HEK293 (cell line): ENCODE measurements at regions not wholly inside any gene's neighbourhood (a gene's known extent, or its start where the extent isn't known, plus 50 kb on each side); places are given as distances from the start of the nearest gene placed in this dataset.

Experiments used
- CTCF ChIA-PET: fragments of 350-600 bp; formaldehyde crosslinking; extraction: SDS; loops from one replicate; lab custom pipeline; 2021; ENCODE audit warnings: antibody characterized with exemption; lab: Yijun Ruan, JAX
- POLR2A ChIA-PET: fragments of 300-600 bp; formaldehyde crosslinking; extraction: SDS; loops from one replicate; lab custom pipeline; 2020; ENCODE audit warnings: antibody characterized with exemption, inconsistent platforms; lab: Yijun Ruan, JAX
- H3K27ac ChIP-seq: fragments of 200-500 bp; sonication (Bioruptor generic); 2 replicates; pipeline ENCODE4 v1.5.1; 2014; ENCODE audit warnings: low read depth, low read length, control low read depth, inconsistent platforms; ENCODE audit errors: extremely low read depth
- H3K36me3 ChIP-seq, 2 experiments: fragments of 200-500 bp in 1 of 2; sonication (Bioruptor generic) in 1 of 2; 1 replicate in 1 of 2; 2 replicates in 1 of 2; pipeline ENCODE4 v1.5.1; 2014 to 2017; ENCODE audit warnings: inconsistent platforms in 2 of 2, low read length in 2 of 2; ENCODE audit not compliant: control insufficient read depth in 2 of 2, insufficient read depth in 1 of 2
- H3K4me1 ChIP-seq: fragments of 200-500 bp; sonication (Bioruptor generic); 2 replicates; pipeline ENCODE4 v1.5.1; 2014; ENCODE audit warnings: mild to moderate bottlenecking, low read length, inconsistent platforms; ENCODE audit not compliant: control insufficient read depth, insufficient read depth
- H3K4me3 ChIP-seq: 2 replicates; pipeline ENCODE4 v1.5.1; 2011; ENCODE audit warnings: low read depth, mild to moderate bottlenecking, control low read depth, low read length, moderate library complexity
- H3K9me3 ChIP-seq: fragments of 200-500 bp; sonication (Bioruptor generic); 2 replicates; pipeline ENCODE4 v1.5.1; 2014; ENCODE audit warnings: low read depth, low read length, inconsistent platforms; ENCODE audit not compliant: control insufficient read depth, insufficient read depth
- EGR2 ChIP-seq: fragments of 450-650 bp; formaldehyde crosslinking; IDR thresholded peaks from 2 replicates; pipeline ENCODE4 v1.5.1; 2016; ENCODE audit warnings: low read depth, missing biosample characterization, missing genetic modification characterization
- GFI1B ChIP-seq: fragments of 450-650 bp; formaldehyde crosslinking; IDR thresholded peaks from 2 replicates; pipeline ENCODE4 v1.5.1; 2016; ENCODE audit warnings: missing biosample characterization, missing genetic modification characterization
- ZNF600 ChIP-seq: fragments of 450-650 bp; formaldehyde crosslinking; IDR thresholded peaks from 2 replicates; pipeline ENCODE4 v1.5.1; 2016; ENCODE audit warnings: missing biosample characterization, missing genetic modification characterization
- TF ChIP-seq, protein P1 (sequence below): fragments of 450-650 bp; formaldehyde crosslinking; IDR thresholded peaks from 2 replicates; pipeline ENCODE4 v1.5.1; 2016; ENCODE audit warnings: missing biosample characterization, missing genetic modification characterization
- TF ChIP-seq, protein P2 (sequence below): fragments of 450-650 bp; formaldehyde crosslinking; IDR thresholded peaks from 2 replicates; pipeline ENCODE4 v1.5.1; 2016; ENCODE audit warnings: missing biosample characterization, missing genetic modification characterization
- TF ChIP-seq, protein P3 (sequence below): fragments of 450-650 bp; formaldehyde crosslinking; IDR thresholded peaks from 2 replicates; pipeline ENCODE4; 2016; ENCODE audit warnings: missing biosample characterization, missing genetic modification characterization

DNA sequence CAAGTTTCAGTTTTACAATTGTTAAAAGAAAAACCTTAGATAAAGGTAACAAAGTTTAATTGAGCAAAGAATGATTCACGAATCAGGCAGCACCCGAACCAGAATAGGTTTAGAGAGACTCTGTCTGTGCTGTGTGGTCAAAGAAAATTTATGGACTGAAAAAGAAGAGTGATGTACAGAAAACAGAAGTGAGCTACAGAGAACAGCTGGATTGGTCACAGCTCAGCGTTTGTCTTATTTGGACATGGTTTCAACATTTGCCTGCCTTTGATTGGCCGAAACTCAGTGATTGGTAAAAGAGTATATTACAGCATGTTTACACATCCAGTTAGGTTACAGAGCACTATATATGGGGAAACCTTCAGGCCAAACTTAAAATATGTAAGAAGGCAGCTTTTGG, 703.2 kb upstream of the STXBP6 start (continued):
- TF ChIP-seq, protein P1, sequence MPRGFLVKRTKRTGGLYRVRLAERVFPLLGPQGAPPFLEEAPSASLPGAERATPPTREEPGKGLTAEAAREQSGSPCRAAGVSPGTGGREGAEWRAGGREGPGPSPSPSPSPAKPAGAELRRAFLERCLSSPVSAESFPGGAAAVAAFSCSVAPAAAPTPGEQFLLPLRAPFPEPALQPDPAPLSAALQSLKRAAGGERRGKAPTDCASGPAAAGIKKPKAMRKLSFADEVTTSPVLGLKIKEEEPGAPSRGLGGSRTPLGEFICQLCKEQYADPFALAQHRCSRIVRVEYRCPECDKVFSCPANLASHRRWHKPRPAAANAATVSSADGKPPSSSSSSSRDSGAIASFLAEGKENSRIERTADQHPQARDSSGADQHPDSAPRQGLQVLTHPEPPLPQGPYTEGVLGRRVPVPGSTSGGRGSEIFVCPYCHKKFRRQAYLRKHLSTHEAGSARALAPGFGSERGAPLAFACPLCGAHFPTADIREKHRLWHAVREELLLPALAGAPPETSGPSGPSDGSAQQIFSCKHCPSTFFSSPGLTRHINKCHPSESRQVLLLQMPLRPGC (tag by site-specific recombination): no peak

DNA sequence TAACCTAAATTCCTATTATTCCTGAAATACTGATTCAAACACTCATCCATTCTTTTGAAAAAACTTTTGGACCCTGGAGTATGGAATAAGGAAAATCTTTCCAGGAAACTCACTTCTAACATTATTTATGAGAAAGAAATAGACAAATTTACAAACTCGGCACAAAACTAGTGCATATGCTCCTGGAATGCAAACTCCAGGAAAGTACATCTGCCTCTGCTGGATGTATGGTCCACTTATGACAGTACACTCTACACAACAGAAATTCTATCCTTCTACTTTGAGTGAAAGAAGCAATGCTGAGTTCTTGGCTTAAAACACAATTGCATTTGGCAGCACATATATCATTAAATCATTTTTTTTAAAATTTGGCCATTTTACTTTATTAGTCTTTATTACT, 700.5 kb upstream of the STXBP6 start:
- no peaks in the 10 kb centered on the region for H3K36me3 ChIP-seq
- TF ChIP-seq, protein P2, sequence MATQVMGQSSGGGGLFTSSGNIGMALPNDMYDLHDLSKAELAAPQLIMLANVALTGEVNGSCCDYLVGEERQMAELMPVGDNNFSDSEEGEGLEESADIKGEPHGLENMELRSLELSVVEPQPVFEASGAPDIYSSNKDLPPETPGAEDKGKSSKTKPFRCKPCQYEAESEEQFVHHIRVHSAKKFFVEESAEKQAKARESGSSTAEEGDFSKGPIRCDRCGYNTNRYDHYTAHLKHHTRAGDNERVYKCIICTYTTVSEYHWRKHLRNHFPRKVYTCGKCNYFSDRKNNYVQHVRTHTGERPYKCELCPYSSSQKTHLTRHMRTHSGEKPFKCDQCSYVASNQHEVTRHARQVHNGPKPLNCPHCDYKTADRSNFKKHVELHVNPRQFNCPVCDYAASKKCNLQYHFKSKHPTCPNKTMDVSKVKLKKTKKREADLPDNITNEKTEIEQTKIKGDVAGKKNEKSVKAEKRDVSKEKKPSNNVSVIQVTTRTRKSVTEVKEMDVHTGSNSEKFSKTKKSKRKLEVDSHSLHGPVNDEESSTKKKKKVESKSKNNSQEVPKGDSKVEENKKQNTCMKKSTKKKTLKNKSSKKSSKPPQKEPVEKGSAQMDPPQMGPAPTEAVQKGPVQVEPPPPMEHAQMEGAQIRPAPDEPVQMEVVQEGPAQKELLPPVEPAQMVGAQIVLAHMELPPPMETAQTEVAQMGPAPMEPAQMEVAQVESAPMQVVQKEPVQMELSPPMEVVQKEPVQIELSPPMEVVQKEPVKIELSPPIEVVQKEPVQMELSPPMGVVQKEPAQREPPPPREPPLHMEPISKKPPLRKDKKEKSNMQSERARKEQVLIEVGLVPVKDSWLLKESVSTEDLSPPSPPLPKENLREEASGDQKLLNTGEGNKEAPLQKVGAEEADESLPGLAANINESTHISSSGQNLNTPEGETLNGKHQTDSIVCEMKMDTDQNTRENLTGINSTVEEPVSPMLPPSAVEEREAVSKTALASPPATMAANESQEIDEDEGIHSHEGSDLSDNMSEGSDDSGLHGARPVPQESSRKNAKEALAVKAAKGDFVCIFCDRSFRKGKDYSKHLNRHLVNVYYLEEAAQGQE (tag by site-specific recombination): no peak
- no peak for TF ChIP-seq EGR2
- TF ChIP-seq, protein P3, sequence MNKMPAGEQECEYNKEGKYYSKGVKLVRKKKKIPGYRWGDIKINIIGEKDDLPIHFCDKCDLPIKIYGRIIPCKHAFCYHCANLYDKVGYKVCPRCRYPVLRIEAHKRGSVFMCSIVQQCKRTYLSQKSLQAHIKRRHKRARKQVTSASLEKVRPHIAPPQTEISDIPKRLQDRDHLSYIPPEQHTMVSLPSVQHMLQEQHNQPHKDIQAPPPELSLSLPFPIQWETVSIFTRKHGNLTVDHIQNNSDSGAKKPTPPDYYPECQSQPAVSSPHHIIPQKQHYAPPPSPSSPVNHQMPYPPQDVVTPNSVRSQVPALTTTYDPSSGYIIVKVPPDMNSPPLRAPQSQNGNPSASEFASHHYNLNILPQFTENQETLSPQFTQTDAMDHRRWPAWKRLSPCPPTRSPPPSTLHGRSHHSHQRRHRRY (tag by site-specific recombination): no peak
- no peak for TF ChIP-seq GFI1B (tag by site-specific recombination)
- TF ChIP-seq ZNF600 (tag by site-specific recombination): no peak
- POLR2A ChIA-PET: no interaction called here
- no peaks in the 10 kb centered on the region for H3K4me1 ChIP-seq
- H3K4me3 ChIP-seq: no peak overlapping the region
- CTCF ChIA-PET: no interaction called here
- H3K27ac ChIP-seq: no peak overlapping the region
- H3K9me3 ChIP-seq: no peaks in the 10 kb centered on the region
